HepG2 (cell line): ENCODE measurements at regions not wholly inside any gene's neighbourhood (a gene's known extent, or its start where the extent isn't known, plus 50 kb on each side); places are given as distances from the start of the nearest gene placed in this dataset.

Source experiments
- BRF2 ChIP-seq: sonication (generic); formaldehyde crosslinking; IDR thresholded peaks from 2 replicates; pipeline ENCODE4 v1.8.1; 2022; ENCODE audit warnings: mild to moderate bottlenecking, missing genetic modification reagents
- CBX5 ChIP-seq: sonication (generic); formaldehyde crosslinking; IDR thresholded peaks from 2 replicates; pipeline ENCODE4 v1.4.0; 2020; ENCODE audit warnings: missing genetic modification reagents, borderline replicate concordance
- CC2D1A ChIP-seq: sonication (generic); formaldehyde crosslinking; IDR thresholded peaks from 2 replicates; pipeline ENCODE4 v1.8.1; 2023; ENCODE audit warnings: mild to moderate bottlenecking, missing genetic modification reagents
- KDM5A ChIP-seq: fragments of 200-600 bp; sonication (generic); IDR thresholded peaks from 2 replicates; pipeline ENCODE4 v1.7.0; 2018; ENCODE audit warnings: antibody characterized with exemption, mild to moderate bottlenecking, low read length, borderline replicate concordance
- POLR2AphosphoS5 ChIP-seq: IDR thresholded peaks from 2 replicates; pipeline ENCODE4 v1.6.1; 2012; ENCODE audit warnings: low read depth, low read length

GRCh38 chr9:124137944-124138335, 119.8 kb upstream of the NEK6 start:
- TF ChIP-seq KDM5A (no peak), CC2D1A (no peak), POLR2AphosphoS5 (no peak), CBX5 (CRISPR knock-in tag) (no peak), BRF2 (CRISPR knock-in tag) (no peak)
